Cardiac septum (tissue), 1 donor: ENCODE measurements at regions not wholly inside any gene's neighbourhood (a gene's known extent, or its start where the extent isn't known, plus 50 kb on each side); places are given as distances from the start of the nearest gene placed in this dataset.
"Not testable (repeated sequence)": the region's sequence is repeated elsewhere in the genome, so short reads cannot be mapped to it uniquely, and the experiment has no call there.

ENCODE experiments used
- DNase-seq: peaks from one replicate; pipeline ENCODE4 v3.0.0-alpha.2; 2020; ENCODE audit warnings: low spot score
- intact Hi-C: fragments of 100-400 bp; cut with DNase I; formaldehyde crosslinking; loops from one replicate; pipeline ENCODE4 v1.14.0; 2022
- donor health status: DM: no; HTN: no; CAD: no.

GRCh38 chr2:67900826-67901225, 162.0 kb downstream of the C1D start:
- intact Hi-C loops = no loop called here

GRCh38 chr2:67904566-67904965, 158.2 kb downstream of the C1D start:
- intact Hi-C loops = no loop called here

More at GRCh38 chr2:67900826-67901225, 162.0 kb downstream of the C1D start:
- DNase-seq = no peak

GRCh38 chr2:67904966-67905365, 157.8 kb downstream of the C1D start:
- intact Hi-C loops = no loop called here
- DNase-seq = no peak

More at GRCh38 chr2:67904566-67904965, 158.2 kb downstream of the C1D start:
- DNase-seq = no peak

GRCh38 chr2:67906547-67906946, 156.3 kb downstream of the C1D start:
- DNase-seq, intact Hi-C loops: not testable (repeated sequence)

- no peak for DNase-seq
- intact Hi-C loops = no loop called here
Observed at GRCh38 chr2:67917332-67918054, 145.3 kb downstream of the C1D start.

GRCh38 chr2:67918471-67918870, 144.3 kb downstream of the C1D start:
- intact Hi-C loops = no loop called here
- DNase-seq = no peak

GRCh38 chr2:67919490-67919889, 143.3 kb downstream of the C1D start:
- intact Hi-C loops = no loop called here
- DNase-seq = no peak

GRCh38 chr2:67922080-67922785, 140.6 kb downstream of the C1D start:
- intact Hi-C loops = no loop called here
- DNase-seq = no peak

- no peak for DNase-seq
- intact Hi-C loops = no loop called here
Observed at GRCh38 chr2:67923696-67924095, 139.1 kb downstream of the C1D start.

- intact Hi-C loops = no loop called here
- no peak for DNase-seq
Observed at GRCh38 chr2:67927501-67927900, 135.3 kb downstream of the C1D start.

GRCh38 chr2:67930156-67930555, 132.6 kb downstream of the C1D start:
- DNase-seq = no peak
- intact Hi-C loops = no loop called here

GRCh38 chr2:67936969-67937368, 125.8 kb downstream of the C1D start:
- DNase-seq = no peak
- intact Hi-C loops = no loop called here

GRCh38 chr2:67938053-67938452, 124.8 kb downstream of the C1D start:
- intact Hi-C loops = no loop called here
- DNase-seq = no peak

- intact Hi-C loops = no loop called here
- no peak for DNase-seq
Observed at GRCh38 chr2:67945056-67945455, 117.7 kb downstream of the C1D start.

GRCh38 chr2:67945940-67946339, 116.9 kb downstream of the C1D start:
- DNase-seq = no peak
- intact Hi-C loops = no loop called here

- intact Hi-C loops = no loop called here
- DNase-seq = no peak
Observed at GRCh38 chr2:67948057-67948456, 114.7 kb downstream of the C1D start.

GRCh38 chr2:67948506-67948905, 114.3 kb downstream of the C1D start:
- DNase-seq = no peak
- intact Hi-C loops = no loop called here

GRCh38 chr2:67950018-67950417, 112.8 kb downstream of the C1D start:
- DNase-seq = no peak
- intact Hi-C loops = no loop called here

GRCh38 chr2:67950919-67951318, 111.9 kb downstream of the C1D start:
- DNase-seq = no peak
- intact Hi-C loops = no loop called here

- DNase-seq = no peak
- intact Hi-C loops = no loop called here
Observed at GRCh38 chr2:67952066-67952465, 110.7 kb downstream of the C1D start.

GRCh38 chr2:67954093-67954748, 108.6 kb downstream of the C1D start:
- intact Hi-C loops = no loop called here
- DNase-seq = no peak
